ENCODE measurements at regions not wholly inside any gene's neighbourhood (a gene's known extent, or its start where the extent isn't known, plus 50 kb on each side); places are given as distances from the start of the nearest gene placed in this dataset.

DNA sequence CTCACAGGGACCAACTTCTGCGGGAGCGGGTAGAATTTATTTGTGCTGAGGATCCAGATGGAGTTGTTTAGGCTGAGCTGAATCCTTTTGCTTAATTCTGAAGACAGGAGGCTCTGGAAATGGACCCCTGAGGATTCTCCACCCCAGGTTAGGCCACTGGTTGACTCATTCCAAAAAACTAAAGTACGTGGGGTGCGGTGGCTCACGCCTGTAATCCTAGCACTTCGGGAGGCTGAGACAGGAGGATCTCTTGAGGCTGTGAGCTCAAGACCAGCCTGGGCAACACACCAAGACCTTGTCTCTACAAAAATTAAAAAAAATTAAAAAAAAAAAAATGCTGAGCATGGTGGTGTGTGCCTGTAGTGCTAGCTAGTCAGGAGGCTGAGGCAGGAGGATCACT, 76.3 kb upstream of the MAP1LC3B2 start:
- no peak for FAIRE-seq
- Histone ChIP-seq H3K79me2 (ENCODE audit: control insufficient read depth, insufficient read depth, low read length) (no peaks in the 10 kb centered on the region), H3K36me3 (ENCODE audit: control insufficient read depth in 2 of 2, extremely low read depth in 1 of 2, insufficient read depth in 2 of 2, low read length in 2 of 2) (no peaks in the 10 kb centered on the region), H3K9me1 (replicated peaks; ENCODE audit: control insufficient read depth, extremely low read depth, insufficient read depth, low read length) (no peaks in the 10 kb centered on the region), H3K4me2 (ENCODE audit: insufficient read depth, low read length) (no peak overlapping the region), H3K27ac (ENCODE audit: insufficient read depth, low read depth, low read length) (no peak overlapping the region), H4K20me1 (replicated peaks; ENCODE audit: control insufficient read depth, extremely low read depth, insufficient read depth, low read length) (no peaks in the 10 kb centered on the region), H3K9me3 (replicated peaks; ENCODE audit: control insufficient read depth, insufficient read depth, low read length) (no peaks in the 10 kb centered on the region), H3K27me3 (ENCODE audit: control insufficient read depth in 2 of 2, insufficient read depth in 2 of 2, low read length in 2 of 2) (peaks cover 0 to 2% of the 10 kb centered on the region in 2 experiments), H3K4me3 (replicated peaks in 1 of 3; ENCODE audit: insufficient read depth in 1 of 3, low read depth in 1 of 3, low read length in 3 of 3) (no peak overlapping the region), H3K4me1 (ENCODE audit: control insufficient read depth, extremely low read depth, insufficient read depth, low read length) (no peaks in the 10 kb centered on the region), H3K9ac (replicated peaks; ENCODE audit: extremely low read depth, insufficient read depth, low read length) (no peak overlapping the region), H2AFZ (ENCODE audit: low read depth, low read length) (no peak overlapping the region)
- ChIA-PET POLR2A (no interaction called here), CTCF (interaction anchor here (0.6 to 1.5 kb wide), 2 partner anchors 18 to 318 kb away, joined by 3 read pairs; no protein-coding TSS in a partner anchor)
- no TSS peak for BruUV-seq (replicated peaks)
- intact Hi-C loops (cut with micrococcal nuclease), result no loop called here
- no peak for TF ChIP-seq MAX (IDR thresholded peaks at IDR 0.05; ENCODE audit: insufficient read depth, insufficient read length)
- no peak for TF ChIP-seq EZH2 (IDR thresholded peaks at IDR 0.05; ENCODE audit: borderline replicate concordance, low read depth, low read length, severe bottlenecking)
- TF ChIP-seq POLR2A (IDR thresholded peaks at IDR 0.05; ENCODE audit: low read depth, low read length), result no peak
- TF ChIP-seq, protein P1, sequence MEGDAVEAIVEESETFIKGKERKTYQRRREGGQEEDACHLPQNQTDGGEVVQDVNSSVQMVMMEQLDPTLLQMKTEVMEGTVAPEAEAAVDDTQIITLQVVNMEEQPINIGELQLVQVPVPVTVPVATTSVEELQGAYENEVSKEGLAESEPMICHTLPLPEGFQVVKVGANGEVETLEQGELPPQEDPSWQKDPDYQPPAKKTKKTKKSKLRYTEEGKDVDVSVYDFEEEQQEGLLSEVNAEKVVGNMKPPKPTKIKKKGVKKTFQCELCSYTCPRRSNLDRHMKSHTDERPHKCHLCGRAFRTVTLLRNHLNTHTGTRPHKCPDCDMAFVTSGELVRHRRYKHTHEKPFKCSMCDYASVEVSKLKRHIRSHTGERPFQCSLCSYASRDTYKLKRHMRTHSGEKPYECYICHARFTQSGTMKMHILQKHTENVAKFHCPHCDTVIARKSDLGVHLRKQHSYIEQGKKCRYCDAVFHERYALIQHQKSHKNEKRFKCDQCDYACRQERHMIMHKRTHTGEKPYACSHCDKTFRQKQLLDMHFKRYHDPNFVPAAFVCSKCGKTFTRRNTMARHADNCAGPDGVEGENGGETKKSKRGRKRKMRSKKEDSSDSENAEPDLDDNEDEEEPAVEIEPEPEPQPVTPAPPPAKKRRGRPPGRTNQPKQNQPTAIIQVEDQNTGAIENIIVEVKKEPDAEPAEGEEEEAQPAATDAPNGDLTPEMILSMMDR (IDR thresholded peaks at IDR 0.05; ENCODE audit: extremely low read depth in 1 of 2, insufficient read depth in 1 of 2, low read depth in 1 of 2, low read length in 2 of 2), result no peak
- no peak for TF ChIP-seq JUN (IDR thresholded peaks at IDR 0.05; ENCODE audit: borderline replicate concordance, insufficient read depth, insufficient read length, low read depth)
- no peak for TF ChIP-seq GATA2 (IDR thresholded peaks at IDR 0.05; ENCODE audit: insufficient read depth, insufficient read length, low read depth, low read length)
- TF ChIP-seq FOS (IDR thresholded peaks at IDR 0.05; ENCODE audit: borderline replicate concordance, insufficient read depth, low read length), result no peak
- TF ChIP-seq POLR2AphosphoS5 (IDR thresholded peaks at IDR 0.05; ENCODE audit: insufficient read depth, low read depth, low read length), result no peak
- no peak for TF ChIP-seq MYC (IDR thresholded peaks at IDR 0.05; ENCODE audit: low read depth, low read length)
- dilution Hi-C loops (cut with MboI; ENCODE audit: extremely low pct_ligation_motif_present, low sequenced_read_pairs), result no loop called here
- no peak for DNase-seq (ENCODE audit: low read depth, low spot score)
